Keratinocyte (primary cell): ENCODE measurements at regions not wholly inside any gene's neighbourhood (a gene's known extent, or its start where the extent isn't known, plus 50 kb on each side); places are given as distances from the start of the nearest gene placed in this dataset.

Experiments
- DNase-seq: peaks from one replicate; pipeline ENCODE4 v3.0.0-alpha.2; 2011; ENCODE audit warnings: low read depth, missing footprints, low spot score
- FAIRE-seq: peaks from 2 replicates; lab custom pipeline; 2011; peaks lifted over from hg19 to GRCh38; lab: Jason Lieb, UNC
- H2AFZ ChIP-seq: 2 replicates; pipeline ENCODE4 v1.6.0; 2012; ENCODE audit warnings: low read length, control low read depth, inconsistent platforms; ENCODE audit not compliant: control insufficient read depth
- H3K27ac ChIP-seq: 2 replicates; pipeline ENCODE4 v1.5.1; 2011; ENCODE audit warnings: low read length; ENCODE audit not compliant: control insufficient read depth, insufficient read depth
- H3K27me3 ChIP-seq: 3 replicates; pipeline ENCODE4 v1.6.0; 2011; ENCODE audit warnings: low read length; ENCODE audit not compliant: control insufficient read depth, insufficient read depth; ENCODE audit errors: extremely low read depth
- H3K36me3 ChIP-seq, 2 experiments: 2 replicates in 1 of 2; 3 replicates in 1 of 2; pipeline ENCODE4 v1.5.1; 2011; ENCODE audit warnings: low read length in 2 of 2, mild to moderate bottlenecking in 1 of 2; ENCODE audit not compliant: control insufficient read depth in 2 of 2, insufficient read depth in 2 of 2; ENCODE audit errors: extremely low read depth in 1 of 2
- H3K4me1 ChIP-seq: 3 replicates; pipeline ENCODE4 v1.5.1; 2011; ENCODE audit warnings: low read length; ENCODE audit not compliant: control insufficient read depth, insufficient read depth; ENCODE audit errors: extremely low read depth
- H3K4me2 ChIP-seq: 3 replicates; pipeline ENCODE4 v1.6.0; 2011; ENCODE audit warnings: low read depth, low read length; ENCODE audit not compliant: control insufficient read depth, insufficient read depth; ENCODE audit errors: extremely low read depth
- H3K4me3 ChIP-seq, 3 experiments: fragments of 200-600 bp in 1 of 3; sonication (generic) in 1 of 3; 2 replicates in 2 of 3; 3 replicates in 1 of 3; pipeline ENCODE4 v1.5.1; 2011 to 2016; ENCODE audit warnings: low read length in 3 of 3, mild to moderate bottlenecking in 3 of 3, control low read depth in 2 of 3, inconsistent platforms in 1 of 3, low read depth in 1 of 3, mixed read lengths in 1 of 3, mixed run types in 1 of 3, moderate library complexity in 1 of 3; ENCODE audit not compliant: control insufficient read depth in 2 of 3, insufficient read depth in 2 of 3; ENCODE audit errors: extremely low read depth in 1 of 3
- H3K79me2 ChIP-seq: 2 replicates; pipeline ENCODE4 v1.6.0; 2012; ENCODE audit warnings: low read length; ENCODE audit not compliant: control insufficient read depth, insufficient read depth
- H3K9ac ChIP-seq: 3 replicates; pipeline ENCODE4 v1.6.0; 2011; ENCODE audit warnings: low read length; ENCODE audit not compliant: control insufficient read depth, insufficient read depth; ENCODE audit errors: extremely low read depth
- H3K9me1 ChIP-seq: 3 replicates; pipeline ENCODE4 v1.6.0; 2011; ENCODE audit warnings: low read length; ENCODE audit not compliant: control insufficient read depth, insufficient read depth; ENCODE audit errors: extremely low read depth
- H3K9me3 ChIP-seq: 2 replicates; pipeline ENCODE4 v1.5.1; 2012; ENCODE audit warnings: low read depth, low read length; ENCODE audit not compliant: control insufficient read depth
- H4K20me1 ChIP-seq: 3 replicates; pipeline ENCODE4 v1.6.0; 2011; ENCODE audit warnings: low read length; ENCODE audit not compliant: control insufficient read depth, insufficient read depth; ENCODE audit errors: extremely low read depth
- EZH2 ChIP-seq: IDR thresholded peaks from one replicate; pipeline ENCODE4 v1.6.1; 2012; ENCODE audit warnings: inconsistent platforms, mild to moderate bottlenecking, low read length, moderate library complexity
- dilution Hi-C: fragments of 300-500 bp; cut with MboI; formaldehyde crosslinking; loops from one replicate; pipeline ENCODE4 v1.7.0; 2020; ENCODE audit warnings: low sequenced_read_pairs; ENCODE audit not compliant: extremely low pct_ligation_motif_present
- TF ChIP-seq, protein P1 (sequence below), 3 experiments: IDR thresholded peaks in 1 of 3; conservative IDR thresholded peaks in 1 of 3; optimal IDR thresholded peaks in 1 of 3; 2 replicates in 2 of 3; 3 replicates in 1 of 3; pipeline versions ENCODE3 to v1.5.1; 2011; ENCODE audit warnings: low read length in 3 of 3, mild to moderate bottlenecking in 3 of 3, moderate library complexity in 2 of 3, control low read depth in 1 of 3, inconsistent platforms in 1 of 3; ENCODE audit not compliant: insufficient read depth in 2 of 3; ENCODE audit errors: extremely low read depth in 1 of 3

DNA sequence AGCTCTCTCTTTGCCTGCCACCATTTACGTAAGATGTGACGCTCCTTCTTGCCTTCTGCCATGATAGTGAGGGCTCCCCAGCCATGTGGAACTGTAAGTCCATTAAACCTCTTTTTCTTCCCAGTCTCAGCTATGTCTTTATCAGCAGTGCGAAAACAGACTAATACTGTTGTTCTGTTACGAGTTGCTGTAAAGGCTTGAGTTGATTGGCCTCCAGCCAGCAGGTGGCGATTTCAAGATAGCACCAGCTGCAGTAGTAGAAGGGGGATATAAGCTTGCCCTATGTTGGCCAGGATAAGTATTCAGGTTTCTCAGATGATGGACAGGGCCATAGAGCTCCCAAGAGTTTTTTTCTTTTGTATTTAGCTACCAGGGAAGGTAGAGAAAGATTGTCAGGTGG, 385.5 kb downstream of the MZT1 start:
- H2AFZ ChIP-seq = no peak overlapping the region
- H3K9me1 ChIP-seq = no peaks in the 10 kb centered on the region
- H3K27ac ChIP-seq = no peak overlapping the region
- TF ChIP-seq, protein P1, sequence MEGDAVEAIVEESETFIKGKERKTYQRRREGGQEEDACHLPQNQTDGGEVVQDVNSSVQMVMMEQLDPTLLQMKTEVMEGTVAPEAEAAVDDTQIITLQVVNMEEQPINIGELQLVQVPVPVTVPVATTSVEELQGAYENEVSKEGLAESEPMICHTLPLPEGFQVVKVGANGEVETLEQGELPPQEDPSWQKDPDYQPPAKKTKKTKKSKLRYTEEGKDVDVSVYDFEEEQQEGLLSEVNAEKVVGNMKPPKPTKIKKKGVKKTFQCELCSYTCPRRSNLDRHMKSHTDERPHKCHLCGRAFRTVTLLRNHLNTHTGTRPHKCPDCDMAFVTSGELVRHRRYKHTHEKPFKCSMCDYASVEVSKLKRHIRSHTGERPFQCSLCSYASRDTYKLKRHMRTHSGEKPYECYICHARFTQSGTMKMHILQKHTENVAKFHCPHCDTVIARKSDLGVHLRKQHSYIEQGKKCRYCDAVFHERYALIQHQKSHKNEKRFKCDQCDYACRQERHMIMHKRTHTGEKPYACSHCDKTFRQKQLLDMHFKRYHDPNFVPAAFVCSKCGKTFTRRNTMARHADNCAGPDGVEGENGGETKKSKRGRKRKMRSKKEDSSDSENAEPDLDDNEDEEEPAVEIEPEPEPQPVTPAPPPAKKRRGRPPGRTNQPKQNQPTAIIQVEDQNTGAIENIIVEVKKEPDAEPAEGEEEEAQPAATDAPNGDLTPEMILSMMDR (optimal IDR thresholded peaks at IDR 0.05 in 1 of 3, IDR thresholded peaks at IDR 0.05 in 1 of 3, conservative IDR thresholded peaks at IDR 0.05 in 1 of 3; ENCODE audit: extremely low read depth in 1 of 3, insufficient read depth in 2 of 3, low read length in 3 of 3) = no peak
- no peak for TF ChIP-seq EZH2
- H3K9me3 ChIP-seq = no peaks in the 10 kb centered on the region
- H3K9ac ChIP-seq = no peak overlapping the region
- H3K79me2 ChIP-seq = no peaks in the 10 kb centered on the region
- H3K4me2 ChIP-seq = no peak overlapping the region
- no peaks in the 10 kb centered on the region for H3K4me1 ChIP-seq
- H4K20me1 ChIP-seq = no peaks in the 10 kb centered on the region
- H3K27me3 ChIP-seq = no peaks in the 10 kb centered on the region
- H3K36me3 ChIP-seq = no peaks in the 10 kb centered on the region
- H3K4me3 ChIP-seq = no peak overlapping the region
- dilution Hi-C loops = no loop called here
- no peak for FAIRE-seq
- no peak for DNase-seq

GRCh38 chr13:72317346-72318109, 409.9 kb downstream of the MZT1 start:
- no peak for TF ChIP-seq EZH2
- no peak overlapping the region for H3K27ac ChIP-seq
- H3K27me3 ChIP-seq = no peaks in the 10 kb centered on the region
- no peaks in the 10 kb centered on the region for H3K79me2 ChIP-seq
- DNase-seq = no peak
- H3K36me3 ChIP-seq = no peaks in the 10 kb centered on the region
- dilution Hi-C loops = no loop called here
- H3K4me3 ChIP-seq = no peak overlapping the region
- FAIRE-seq = no peak
- H3K4me1 ChIP-seq = no peaks in the 10 kb centered on the region
- H3K9me3 ChIP-seq = no peaks in the 10 kb centered on the region
- no peak overlapping the region for H3K9ac ChIP-seq
- H3K4me2 ChIP-seq = no peak overlapping the region
- no peaks in the 10 kb centered on the region for H4K20me1 ChIP-seq
- H3K9me1 ChIP-seq = no peaks in the 10 kb centered on the region
- H2AFZ ChIP-seq = no peak overlapping the region

DNA sequence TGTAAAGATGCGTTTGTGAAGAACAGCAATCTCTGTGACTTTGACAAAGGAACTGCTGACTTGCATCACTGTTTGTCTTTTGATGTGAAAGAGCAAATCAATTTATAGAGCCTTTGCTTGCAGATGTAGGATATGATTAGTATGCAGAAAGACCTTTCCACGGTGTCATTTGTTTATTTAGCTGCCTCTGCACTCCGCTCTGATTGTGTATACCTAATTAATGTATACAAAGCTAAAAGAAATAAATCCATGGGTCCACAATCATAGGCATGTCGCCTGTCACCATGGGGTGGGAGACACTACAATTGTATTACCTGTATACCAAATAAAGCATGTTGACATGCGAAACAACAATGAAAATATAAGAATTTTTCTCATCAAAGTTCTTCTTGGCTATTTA, 410.7 kb downstream of the MZT1 start:
- FAIRE-seq (no peak), DNase-seq (no peak)
- Histone ChIP-seq H3K4me1 (no peaks in the 10 kb centered on the region), H3K9me1 (no peaks in the 10 kb centered on the region), H3K4me2 (no peak overlapping the region), H3K9ac (no peak overlapping the region), H3K27me3 (no peaks in the 10 kb centered on the region), H3K79me2 (no peaks in the 10 kb centered on the region), H2AFZ (no peak overlapping the region), H3K4me3 (no peak overlapping the region), H3K9me3 (no peaks in the 10 kb centered on the region), H4K20me1 (no peaks in the 10 kb centered on the region), H3K27ac (no peak overlapping the region), H3K36me3 (no peaks in the 10 kb centered on the region)
- no peak for TF ChIP-seq EZH2
- TF ChIP-seq, protein P1 (optimal IDR thresholded peaks at IDR 0.05 in 1 of 3, IDR thresholded peaks at IDR 0.05 in 1 of 3, conservative IDR thresholded peaks at IDR 0.05 in 1 of 3; ENCODE audit: extremely low read depth in 1 of 3, insufficient read depth in 2 of 3, low read length in 3 of 3) = no peak
- dilution Hi-C loops = no loop called here
